SK-N-DZ (cell line): ENCODE measurements at regions not wholly inside any gene's neighbourhood (a gene's known extent, or its start where the extent isn't known, plus 50 kb on each side); places are given as distances from the start of the nearest gene placed in this dataset.

ENCODE experiments used
- DNase-seq: peaks from one replicate; pipeline ENCODE4 v3.0.0-alpha.2; 2015; ENCODE audit warnings: low spot score

- no peak for DNase-seq
Measured at GRCh38 chr2:5751873-5752482, 59.8 kb downstream of the SOX11 start.

GRCh38 chr2:5756272-5756671 is 64.1 kb downstream of the SOX11 start:
- no peak for DNase-seq

GRCh38 chr2:5758346-5758745 is 66.2 kb downstream of the SOX11 start:
- no peak for DNase-seq

GRCh38 chr2:5759949-5760348 is 67.8 kb downstream of the SOX11 start:
- no peak for DNase-seq

- DNase-seq: no peak
Measured at GRCh38 chr2:5763531-5763930, 71.3 kb downstream of the SOX11 start.

- no peak for DNase-seq
Measured at GRCh38 chr2:5764041-5764440, 71.9 kb downstream of the SOX11 start.

GRCh38 chr2:5766056-5766455 is 73.9 kb downstream of the SOX11 start:
- DNase-seq: no peak

GRCh38 chr2:5766561-5766960 is 74.4 kb downstream of the SOX11 start:
- no peak for DNase-seq

- DNase-seq: no peak
Measured at GRCh38 chr2:5777131-5777535, 84.9 kb downstream of the SOX11 start.

- no peak for DNase-seq
Measured at GRCh38 chr2:5781679-5782078, 89.5 kb downstream of the SOX11 start.

GRCh38 chr2:5782103-5782502 is 89.9 kb downstream of the SOX11 start:
- DNase-seq: no peak

- DNase-seq: no peak
Measured at GRCh38 chr2:5788447-5788846, 96.3 kb downstream of the SOX11 start.

GRCh38 chr2:5791371-5791770 is 99.2 kb downstream of the SOX11 start:
- DNase-seq: no peak

- peak; percentile 81 for DNase-seq
Measured at GRCh38 chr2:5794012-5794411, 101.8 kb downstream of the SOX11 start.

- DNase-seq: no peak
Measured at GRCh38 chr2:5798084-5798483, 105.9 kb downstream of the SOX11 start.

- DNase-seq: no peak
Measured at GRCh38 chr2:5799348-5799747, 107.2 kb downstream of the SOX11 start.

GRCh38 chr2:5803547-5803946 is 111.4 kb downstream of the SOX11 start:
- DNase-seq: no peak

- no peak for DNase-seq
Measured at GRCh38 chr2:5818961-5819600, 126.9 kb downstream of the SOX11 start.

GRCh38 chr2:5824126-5824525 is 131.9 kb downstream of the SOX11 start:
- DNase-seq: no peak

GRCh38 chr2:5825686-5826085 is 133.5 kb downstream of the SOX11 start:
- no peak for DNase-seq

GRCh38 chr2:5826979-5827655 is 134.9 kb downstream of the SOX11 start:
- no peak for DNase-seq

- DNase-seq: no peak
Measured at GRCh38 chr2:5834501-5834900, 142.3 kb downstream of the SOX11 start.

GRCh38 chr2:5839550-5839949 is 147.4 kb downstream of the SOX11 start:
- DNase-seq: peak; percentile 41
